ENCODE measurements at regions not wholly inside any gene's neighbourhood (a gene's known extent, or its start where the extent isn't known, plus 50 kb on each side); places are given as distances from the start of the nearest gene placed in this dataset.

- no peak for DNase-seq (ENCODE audit: low read depth, low spot score)
- no peaks in the 10 kb centered on the region for H3K36me3 ChIP-seq (ENCODE audit: insufficient read depth, low read length)
These were observed 360.2 kb upstream of the NRG3 start for GRCh38 chr10:81514811-81515210.

GRCh38 chr10:81520688-81521087 lies 354.3 kb upstream of the NRG3 start:
- no peak overlapping the region for H3K9ac ChIP-seq (ENCODE audit: insufficient read length)

More at GRCh38 chr10:81514811-81515210, 360.2 kb upstream of the NRG3 start:
- Histone ChIP-seq H3K9ac (ENCODE audit: insufficient read length) (no peak overlapping the region), H3K9me3 (ENCODE audit: low read depth, low read length) (no peaks in the 10 kb centered on the region), H3K27ac (no peak overlapping the region), H3K4me3 (no peak overlapping the region)
- TF ChIP-seq EZH2 (IDR thresholded peaks at IDR 0.05) (no peak), POLR2AphosphoS5 (IDR thresholded peaks at IDR 0.05; ENCODE audit: borderline replicate concordance, low read depth, low read length) (no peak), FOXP2 (optimal IDR thresholded peaks at IDR 0.05; ENCODE audit: control extremely low read depth, extremely low read length, insufficient read depth) (no peak)

GRCh38 chr10:81524467-81524866 lies 350.5 kb upstream of the NRG3 start:
- no peak for DNase-seq (ENCODE audit: low read depth, low spot score)
- Histone ChIP-seq H3K9me3 (ENCODE audit: low read depth, low read length) (no peaks in the 10 kb centered on the region), H3K36me3 (ENCODE audit: insufficient read depth, low read length) (no peaks in the 10 kb centered on the region), H3K27ac (no peak overlapping the region), H3K4me3 (no peak overlapping the region), H3K9ac (ENCODE audit: insufficient read length) (no peak overlapping the region)
- TF ChIP-seq EZH2 (IDR thresholded peaks at IDR 0.05) (no peak), FOXP2 (optimal IDR thresholded peaks at IDR 0.05; ENCODE audit: control extremely low read depth, extremely low read length, insufficient read depth) (no peak), POLR2AphosphoS5 (IDR thresholded peaks at IDR 0.05; ENCODE audit: borderline replicate concordance, low read depth, low read length) (no peak)

More at GRCh38 chr10:81520688-81521087, 354.3 kb upstream of the NRG3 start:
- Histone ChIP-seq H3K4me3 (no peak overlapping the region), H3K27ac (no peak overlapping the region), H3K36me3 (ENCODE audit: insufficient read depth, low read length) (no peaks in the 10 kb centered on the region), H3K9me3 (ENCODE audit: low read depth, low read length) (no peaks in the 10 kb centered on the region)
- TF ChIP-seq FOXP2 (optimal IDR thresholded peaks at IDR 0.05; ENCODE audit: control extremely low read depth, extremely low read length, insufficient read depth): no peak
- no peak for TF ChIP-seq POLR2AphosphoS5 (IDR thresholded peaks at IDR 0.05; ENCODE audit: borderline replicate concordance, low read depth, low read length)
- TF ChIP-seq EZH2 (IDR thresholded peaks at IDR 0.05): no peak
- DNase-seq (ENCODE audit: low read depth, low spot score): no peak

GRCh38 chr10:81532403-81532802 lies 342.6 kb upstream of the NRG3 start:
- DNase-seq (ENCODE audit: low read depth, low spot score): no peak

GRCh38 chr10:81534991-81535390 lies 340.0 kb upstream of the NRG3 start:
- H3K9ac ChIP-seq (ENCODE audit: insufficient read length): no peak overlapping the region
- TF ChIP-seq POLR2AphosphoS5 (IDR thresholded peaks at IDR 0.05; ENCODE audit: borderline replicate concordance, low read depth, low read length) (no peak), FOXP2 (optimal IDR thresholded peaks at IDR 0.05; ENCODE audit: control extremely low read depth, extremely low read length, insufficient read depth) (no peak), EZH2 (IDR thresholded peaks at IDR 0.05) (no peak)

More at GRCh38 chr10:81532403-81532802, 342.6 kb upstream of the NRG3 start:
- H3K9me3 ChIP-seq (ENCODE audit: low read depth, low read length): no peaks in the 10 kb centered on the region
- TF ChIP-seq EZH2 (IDR thresholded peaks at IDR 0.05) (no peak), FOXP2 (optimal IDR thresholded peaks at IDR 0.05; ENCODE audit: control extremely low read depth, extremely low read length, insufficient read depth) (no peak), POLR2AphosphoS5 (IDR thresholded peaks at IDR 0.05; ENCODE audit: borderline replicate concordance, low read depth, low read length) (no peak)
- no peak overlapping the region for H3K9ac ChIP-seq (ENCODE audit: insufficient read length)
- H3K4me3 ChIP-seq: no peak overlapping the region
- no peaks in the 10 kb centered on the region for H3K36me3 ChIP-seq (ENCODE audit: insufficient read depth, low read length)
- H3K27ac ChIP-seq: no peak overlapping the region

GRCh38 chr10:81541517-81541916 lies 333.5 kb upstream of the NRG3 start:
- TF ChIP-seq EZH2 (IDR thresholded peaks at IDR 0.05) (no peak), FOXP2 (optimal IDR thresholded peaks at IDR 0.05; ENCODE audit: control extremely low read depth, extremely low read length, insufficient read depth) (no peak), POLR2AphosphoS5 (IDR thresholded peaks at IDR 0.05; ENCODE audit: borderline replicate concordance, low read depth, low read length) (no peak)
- no peaks in the 10 kb centered on the region for H3K36me3 ChIP-seq (ENCODE audit: insufficient read depth, low read length)
- no peaks in the 10 kb centered on the region for H3K9me3 ChIP-seq (ENCODE audit: low read depth, low read length)
- H3K27ac ChIP-seq: no peak overlapping the region
- no peak overlapping the region for H3K4me3 ChIP-seq
- no peak overlapping the region for H3K9ac ChIP-seq (ENCODE audit: insufficient read length)
- no peak for DNase-seq (ENCODE audit: low read depth, low spot score)

More at GRCh38 chr10:81534991-81535390, 340.0 kb upstream of the NRG3 start:
- Histone ChIP-seq H3K9me3 (ENCODE audit: low read depth, low read length) (no peaks in the 10 kb centered on the region), H3K27ac (no peak overlapping the region), H3K4me3 (no peak overlapping the region), H3K36me3 (ENCODE audit: insufficient read depth, low read length) (no peaks in the 10 kb centered on the region)
- DNase-seq (ENCODE audit: low read depth, low spot score): no peak

- Histone ChIP-seq H3K9ac (ENCODE audit: insufficient read length) (no peak overlapping the region), H3K27ac (no peak overlapping the region), H3K9me3 (ENCODE audit: low read depth, low read length) (no peaks in the 10 kb centered on the region), H3K36me3 (ENCODE audit: insufficient read depth, low read length) (no peaks in the 10 kb centered on the region), H3K4me3 (no peak overlapping the region)
- no peak for DNase-seq (ENCODE audit: low read depth, low spot score)
- TF ChIP-seq FOXP2 (optimal IDR thresholded peaks at IDR 0.05; ENCODE audit: control extremely low read depth, extremely low read length, insufficient read depth): no peak
These were observed 328.8 kb upstream of the NRG3 start for GRCh38 chr10:81546243-81546642.

- H3K4me3 ChIP-seq: no peak overlapping the region
- H3K9ac ChIP-seq (ENCODE audit: insufficient read length): no peak overlapping the region
- H3K36me3 ChIP-seq (ENCODE audit: insufficient read depth, low read length): no peaks in the 10 kb centered on the region
- TF ChIP-seq POLR2AphosphoS5 (IDR thresholded peaks at IDR 0.05; ENCODE audit: borderline replicate concordance, low read depth, low read length): no peak
- TF ChIP-seq FOXP2 (optimal IDR thresholded peaks at IDR 0.05; ENCODE audit: control extremely low read depth, extremely low read length, insufficient read depth): no peak
- no peak for TF ChIP-seq EZH2 (IDR thresholded peaks at IDR 0.05)
- H3K9me3 ChIP-seq (ENCODE audit: low read depth, low read length): no peaks in the 10 kb centered on the region
- H3K27ac ChIP-seq: no peak overlapping the region
- no peak for DNase-seq (ENCODE audit: low read depth, low spot score)
These were observed 326.8 kb upstream of the NRG3 start for GRCh38 chr10:81548160-81548559.

GRCh38 chr10:81564143-81564542 lies 310.9 kb upstream of the NRG3 start:
- DNase-seq (ENCODE audit: low read depth, low spot score): no peak
- Histone ChIP-seq H3K36me3 (ENCODE audit: insufficient read depth, low read length) (no peaks in the 10 kb centered on the region), H3K9ac (ENCODE audit: insufficient read length) (no peak overlapping the region), H3K4me3 (no peak overlapping the region), H3K9me3 (ENCODE audit: low read depth, low read length) (no peaks in the 10 kb centered on the region), H3K27ac (no peak overlapping the region)
- no peak for TF ChIP-seq EZH2 (IDR thresholded peaks at IDR 0.05)
- no peak for TF ChIP-seq POLR2AphosphoS5 (IDR thresholded peaks at IDR 0.05; ENCODE audit: borderline replicate concordance, low read depth, low read length)
- TF ChIP-seq FOXP2 (optimal IDR thresholded peaks at IDR 0.05; ENCODE audit: control extremely low read depth, extremely low read length, insufficient read depth): no peak
